Transverse colon (tissue), 4 donors: ENCODE measurements at regions not wholly inside any gene's neighbourhood (a gene's known extent, or its start where the extent isn't known, plus 50 kb on each side); places are given as distances from the start of the nearest gene placed in this dataset.

ENCODE experiments used
- EP300 ChIP-seq: sonication (generic); formaldehyde crosslinking; IDR thresholded peaks from one replicate; pipeline ENCODE4 v1.6.1; 2017; ENCODE audit warnings: antibody characterized with exemption, low read depth
- POLR2A ChIP-seq: fragments of 450-650 bp; IDR thresholded peaks from one replicate; pipeline ENCODE4 v1.6.1; 2016; ENCODE audit warnings: antibody characterized with exemption, mild to moderate bottlenecking, moderate library complexity
- POLR2AphosphoS5 ChIP-seq, 3 donors: sonication (generic); formaldehyde crosslinking; IDR thresholded peaks; one replicate each; pipeline ENCODE4 v1.6.1; 2016; ENCODE audit warnings: antibody characterized with exemption in 3 of 3
- TF ChIP-seq, protein P1 (sequence below), 5 experiments: fragments of 200-600 bp in 3 of 5; fragments of 450-650 bp in 2 of 5; sonication (generic) in 3 of 5; IDR thresholded peaks; 1 replicate in 2 of 5; 2 replicates in 3 of 5; pipeline ENCODE4 v1.5.1; 2016 to 2017; ENCODE audit warnings: antibody characterized with exemption in 5 of 5, inconsistent platforms in 3 of 5, mild to moderate bottlenecking in 2 of 5, moderate library complexity in 1 of 5

DNA sequence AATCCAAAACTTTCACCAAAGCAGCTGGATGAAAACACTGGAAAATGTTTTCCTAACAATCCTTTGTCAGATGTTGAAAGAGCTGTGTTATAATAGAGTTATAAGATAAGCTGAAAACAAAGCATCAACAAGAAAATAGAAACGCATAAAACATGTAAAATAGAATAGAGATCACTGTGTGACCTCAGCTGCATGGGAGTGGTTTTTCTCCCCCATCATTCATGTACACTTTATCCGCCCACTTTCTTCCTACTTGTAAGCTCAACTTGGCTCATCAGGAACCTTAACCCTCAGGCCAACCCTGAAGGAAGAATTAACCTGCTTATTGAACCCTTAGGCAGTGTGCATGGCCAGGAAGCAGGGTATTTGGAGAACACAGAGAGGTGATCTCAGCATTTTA lies 238.5 kb upstream of the PMFBP1 start:
- TF ChIP-seq, protein P1, sequence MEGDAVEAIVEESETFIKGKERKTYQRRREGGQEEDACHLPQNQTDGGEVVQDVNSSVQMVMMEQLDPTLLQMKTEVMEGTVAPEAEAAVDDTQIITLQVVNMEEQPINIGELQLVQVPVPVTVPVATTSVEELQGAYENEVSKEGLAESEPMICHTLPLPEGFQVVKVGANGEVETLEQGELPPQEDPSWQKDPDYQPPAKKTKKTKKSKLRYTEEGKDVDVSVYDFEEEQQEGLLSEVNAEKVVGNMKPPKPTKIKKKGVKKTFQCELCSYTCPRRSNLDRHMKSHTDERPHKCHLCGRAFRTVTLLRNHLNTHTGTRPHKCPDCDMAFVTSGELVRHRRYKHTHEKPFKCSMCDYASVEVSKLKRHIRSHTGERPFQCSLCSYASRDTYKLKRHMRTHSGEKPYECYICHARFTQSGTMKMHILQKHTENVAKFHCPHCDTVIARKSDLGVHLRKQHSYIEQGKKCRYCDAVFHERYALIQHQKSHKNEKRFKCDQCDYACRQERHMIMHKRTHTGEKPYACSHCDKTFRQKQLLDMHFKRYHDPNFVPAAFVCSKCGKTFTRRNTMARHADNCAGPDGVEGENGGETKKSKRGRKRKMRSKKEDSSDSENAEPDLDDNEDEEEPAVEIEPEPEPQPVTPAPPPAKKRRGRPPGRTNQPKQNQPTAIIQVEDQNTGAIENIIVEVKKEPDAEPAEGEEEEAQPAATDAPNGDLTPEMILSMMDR (IDR thresholded peaks at IDR 0.05): no peak
- TF ChIP-seq POLR2AphosphoS5 (IDR thresholded peaks at IDR 0.05) (no peak), POLR2A (no peak), EP300 (no peak)
